Naive thymus-derived CD4-positive, alpha-beta T cell (primary cell): ENCODE measurements at regions not wholly inside any gene's neighbourhood (a gene's known extent, or its start where the extent isn't known, plus 50 kb on each side); places are given as distances from the start of the nearest gene placed in this dataset.

Experiments
- ATAC-seq: fragments of 150-1000 bp; cut with Tn5 transposase; 2 replicates; pipeline ENCODE4 v1.10.0; 2021; ENCODE audit warnings: mild to moderate bottlenecking, moderate library complexity
- CTCF ChIA-PET: fragments of 350-600 bp; sonication (Branson Sonifier 250); formaldehyde crosslinking; loops from one replicate; lab custom pipeline; 2021; ENCODE audit warnings: antibody characterized with exemption; lab: Charles Lee
- POLR2A ChIA-PET: fragments of 350-600 bp; sonication (Branson Sonifier 250); formaldehyde crosslinking; loops from one replicate; lab custom pipeline; 2021; ENCODE audit warnings: antibody characterized with exemption, inconsistent platforms; lab: Charles Lee
- DNase-seq, 9 donors: peaks; one replicate each; pipeline versions ENCODE4 v3.0.0 to v3.0.0-alpha.2; 2020 to 2022; ENCODE audit warnings: mixed read lengths in 1 of 9
- H3K27ac ChIP-seq: one replicate; pipeline ENCODE4 v1.7.0; 2013; ENCODE audit warnings: mild to moderate bottlenecking, low read depth, low read length, moderate library complexity
- H3K27me3 ChIP-seq, 2 donors: one replicate each; pipeline ENCODE4 v1.7.0; 2013; ENCODE audit warnings: low read length in 2 of 2, mild to moderate bottlenecking in 2 of 2, moderate library complexity in 2 of 2; ENCODE audit not compliant: control insufficient read depth in 2 of 2, insufficient read depth in 2 of 2
- H3K36me3 ChIP-seq, 3 experiments: 1 replicate in 2 of 3; 2 replicates in 1 of 3; pipeline ENCODE4 v1.7.0; 2013; ENCODE audit warnings: low read length in 3 of 3, mild to moderate bottlenecking in 3 of 3, moderate library complexity in 1 of 3; ENCODE audit not compliant: insufficient read depth in 3 of 3, control insufficient read depth in 2 of 3
- H3K4me1 ChIP-seq, 2 donors: one replicate each; pipeline ENCODE4 v1.7.0; 2013; ENCODE audit warnings: low read length in 2 of 2, mild to moderate bottlenecking in 2 of 2, moderate library complexity in 1 of 2; ENCODE audit not compliant: control insufficient read depth in 2 of 2, insufficient read depth in 2 of 2
- H3K4me3 ChIP-seq: 2 replicates; pipeline ENCODE4 v1.7.0; 2013; ENCODE audit warnings: mild to moderate bottlenecking, low read length
- H3K9me3 ChIP-seq, 3 experiments: 1 replicate in 2 of 3; 2 replicates in 1 of 3; pipeline ENCODE4 v1.7.0; 2013; ENCODE audit warnings: low read length in 3 of 3; ENCODE audit not compliant: control insufficient read depth in 2 of 3
- H3K27ac Mint-ChIP-seq, 9 donors: one replicate each; pipeline ENCODE4 v1.8.0; 2020 to 2022; ENCODE audit warnings: mixed read lengths in 9 of 9, mild to moderate bottlenecking in 8 of 9, moderate library complexity in 5 of 9, inconsistent platforms in 2 of 9
- H3K27me3 Mint-ChIP-seq, 5 donors: one replicate each; pipeline ENCODE4 v1.8.0; 2021 to 2022; ENCODE audit warnings: mixed read lengths in 5 of 5, mild to moderate bottlenecking in 1 of 5
- H3K36me3 Mint-ChIP-seq, 5 donors: one replicate each; pipeline ENCODE4 v1.8.0; 2020 to 2022; ENCODE audit warnings: mixed read lengths in 5 of 5, mild to moderate bottlenecking in 3 of 5, inconsistent platforms in 1 of 5
- H3K4me1 Mint-ChIP-seq, 7 donors: one replicate each; pipeline ENCODE4 v1.8.0; 2020 to 2022; ENCODE audit warnings: mixed read lengths in 7 of 7, mild to moderate bottlenecking in 3 of 7, inconsistent platforms in 1 of 7
- H3K4me3 Mint-ChIP-seq, 10 donors: one replicate each; pipeline ENCODE4 v1.8.0; 2020 to 2022; ENCODE audit warnings: mild to moderate bottlenecking in 10 of 10, mixed read lengths in 10 of 10, moderate library complexity in 6 of 10, inconsistent platforms in 2 of 10
- H3K9me3 Mint-ChIP-seq, 11 donors: one replicate each; pipeline ENCODE4 v1.8.0; 2020 to 2022; ENCODE audit warnings: mixed read lengths in 11 of 11, mild to moderate bottlenecking in 4 of 11, inconsistent platforms in 1 of 11, moderate library complexity in 1 of 11
- intact Hi-C, 2 donors: fragments of 100-400 bp; cut with micrococcal nuclease; formaldehyde crosslinking; loops; one replicate each; pipeline ENCODE4 v1.15.1; 2023

DNA sequence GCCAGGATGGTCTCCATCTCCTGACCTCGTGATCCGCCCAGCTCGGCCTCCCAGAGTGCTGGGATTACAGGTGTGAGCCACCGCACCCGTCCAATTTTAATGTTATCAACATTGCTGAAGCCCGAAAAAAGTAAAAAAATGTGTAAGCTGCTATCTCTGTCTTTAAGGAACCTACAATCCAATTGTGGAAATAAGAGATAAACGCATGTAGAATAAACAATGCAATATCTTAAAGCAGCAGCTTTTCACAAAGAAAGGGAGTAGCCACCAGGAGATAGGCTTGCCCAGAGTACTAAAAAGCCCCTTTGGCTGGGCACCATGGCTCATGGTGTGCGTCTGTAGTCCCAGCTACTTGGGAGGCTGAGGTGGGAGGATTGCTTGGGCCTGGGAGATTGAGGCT lies 282.9 kb upstream of the LYZL1 start:
- H3K4me3 ChIP-seq, result no peak overlapping the region
- POLR2A ChIA-PET, result no interaction called here
- no peaks in the 10 kb centered on the region for H3K36me3 ChIP-seq
- no peaks in the 10 kb centered on the region for H3K27me3 ChIP-seq
- H3K9me3 ChIP-seq, result no peaks in the 10 kb centered on the region
- H3K4me3 Mint-ChIP-seq, result no peak overlapping the region
- no peak overlapping the region for H3K27ac Mint-ChIP-seq
- intact Hi-C loops, result no loop called here
- H3K27ac ChIP-seq, result no peak overlapping the region
- peaks cover 0 to 4% (median 0%) of the 10 kb centered on the region in 5 donors for H3K36me3 Mint-ChIP-seq
- CTCF ChIA-PET, result no interaction called here
- DNase-seq (no peak), ATAC-seq (no peak)
- peaks cover 0 to 10% (median 4%) of the 10 kb centered on the region in 5 donors for H3K27me3 Mint-ChIP-seq
- H3K4me1 ChIP-seq, result no peaks in the 10 kb centered on the region
- no peaks in the 10 kb centered on the region for H3K4me1 Mint-ChIP-seq
- H3K9me3 Mint-ChIP-seq, result peaks cover 0 to 5% (median 0%) of the 10 kb centered on the region in 11 donors

DNA sequence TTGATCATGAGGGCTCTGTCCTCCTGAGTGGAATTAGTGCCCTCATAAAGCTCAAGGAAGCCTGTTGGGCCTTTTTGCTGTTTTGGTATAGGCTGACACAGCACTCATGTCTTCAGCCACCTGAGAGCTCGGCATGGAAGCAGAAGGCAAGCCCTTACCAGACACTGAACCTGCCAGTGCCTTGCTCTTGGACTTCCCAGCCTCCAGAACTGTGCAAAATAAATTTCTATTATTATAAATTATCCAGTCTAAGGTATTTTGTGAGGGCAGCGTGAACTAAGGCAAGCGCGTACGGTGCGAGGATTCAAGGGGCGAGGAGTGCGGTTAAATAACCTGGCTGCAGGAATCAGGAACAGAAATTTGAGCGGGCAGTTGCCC lies 281.5 kb upstream of the LYZL1 start:
- H3K36me3 ChIP-seq, result no peaks in the 10 kb centered on the region
- intact Hi-C loops, result no loop called here
- H3K27me3 Mint-ChIP-seq, result peaks cover 0 to 10% (median 4%) of the 10 kb centered on the region in 5 donors
- H3K9me3 Mint-ChIP-seq, result peaks cover 0 to 5% (median 0%) of the 10 kb centered on the region in 11 donors
- no peaks in the 10 kb centered on the region for H3K4me1 Mint-ChIP-seq
- H3K4me1 ChIP-seq, result no peaks in the 10 kb centered on the region
- DNase-seq, result no peak
- ChIA-PET POLR2A (no interaction called here), CTCF (no interaction called here)
- no peak overlapping the region for H3K4me3 Mint-ChIP-seq
- no peak for ATAC-seq
- H3K27ac ChIP-seq, result no peak overlapping the region
- no peak overlapping the region for H3K27ac Mint-ChIP-seq
- H3K27me3 ChIP-seq, result no peaks in the 10 kb centered on the region
- peaks cover 0 to 4% (median 0%) of the 10 kb centered on the region in 5 donors for H3K36me3 Mint-ChIP-seq
- H3K9me3 ChIP-seq, result no peaks in the 10 kb centered on the region
- H3K4me3 ChIP-seq, result no peak overlapping the region

DNA sequence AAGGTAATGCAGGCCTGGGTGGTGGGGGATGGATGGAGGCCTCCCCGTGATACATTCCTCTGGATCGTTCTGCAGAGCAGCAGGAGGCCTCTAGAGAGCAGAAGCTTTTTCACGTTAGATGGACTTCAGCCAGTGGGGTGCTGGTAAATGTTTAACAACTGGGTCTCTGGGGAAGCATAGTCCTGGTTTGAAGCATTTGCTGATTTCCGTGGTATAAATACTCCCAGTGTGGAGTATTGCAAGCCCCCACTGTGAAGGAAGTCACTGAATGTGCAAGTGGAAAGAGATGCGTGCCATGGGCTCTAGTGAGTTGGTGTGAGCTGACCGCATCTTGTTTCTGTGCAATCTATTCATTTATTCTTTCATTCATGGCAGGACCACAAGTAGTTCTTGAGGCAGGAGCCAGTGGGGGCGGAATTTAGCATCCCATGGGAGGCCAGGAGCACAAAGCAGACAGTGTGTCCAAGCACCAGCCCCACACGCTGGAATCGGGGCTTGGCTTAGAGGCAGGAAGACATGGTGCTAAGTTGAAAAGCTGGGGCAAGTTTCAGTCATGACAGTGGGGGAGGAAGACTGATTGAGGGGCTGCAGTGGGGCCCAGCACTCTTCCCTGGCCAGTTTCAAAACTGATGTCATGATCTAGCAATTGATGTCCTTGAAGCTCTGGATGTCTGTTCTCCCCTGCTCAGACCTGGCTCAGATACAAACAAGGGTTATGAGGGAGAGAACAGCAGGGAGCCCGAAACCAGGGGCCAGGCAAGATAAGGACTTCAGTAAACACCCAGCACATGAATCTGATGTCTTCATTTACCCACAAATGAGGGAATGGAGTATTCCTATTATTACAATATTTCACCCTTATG lies 280.9 kb upstream of the LYZL1 start:
- no peak overlapping the region for H3K27ac ChIP-seq
- H3K9me3 ChIP-seq, result no peaks in the 10 kb centered on the region
- no peaks in the 10 kb centered on the region for H3K4me1 ChIP-seq
- no peaks in the 10 kb centered on the region for H3K27me3 ChIP-seq
- Mint-ChIP-seq H3K27me3 (peaks cover 0 to 10% (median 4%) of the 10 kb centered on the region in 5 donors), H3K4me1 (no peaks in the 10 kb centered on the region), H3K27ac (no peak overlapping the region), H3K4me3 (no peak overlapping the region), H3K9me3 (peaks cover 0 to 5% (median 0%) of the 10 kb centered on the region in 11 donors), H3K36me3 (peaks cover 0 to 4% (median 0%) of the 10 kb centered on the region in 5 donors)
- intact Hi-C loops, result no loop called here
- POLR2A ChIA-PET, result no interaction called here
- DNase-seq (no peak), ATAC-seq (no peak)
- CTCF ChIA-PET, result no interaction called here
- no peak overlapping the region for H3K4me3 ChIP-seq
- H3K36me3 ChIP-seq, result no peaks in the 10 kb centered on the region

DNA sequence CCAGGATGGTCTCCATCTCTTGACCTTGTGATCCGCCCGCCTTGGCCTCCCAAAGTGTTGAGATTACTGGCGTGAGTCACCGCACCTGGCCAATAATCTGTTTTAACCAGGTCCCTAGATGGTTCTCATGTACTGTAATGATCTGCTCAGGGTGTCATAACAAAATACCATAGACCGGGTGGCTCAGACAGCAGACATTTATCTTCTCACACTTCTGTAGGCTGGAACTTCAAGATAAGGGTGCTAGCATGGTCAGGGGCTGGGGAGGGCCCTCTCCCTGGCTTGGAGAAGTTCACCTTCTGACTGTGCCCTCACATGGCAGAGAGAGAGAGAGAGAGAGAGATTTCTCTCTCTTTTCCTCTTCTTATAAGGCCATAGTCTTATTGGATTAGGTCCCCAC lies 279.4 kb upstream of the LYZL1 start:
- no peaks in the 10 kb centered on the region for H3K27me3 ChIP-seq
- ChIA-PET POLR2A (no interaction called here), CTCF (no interaction called here)
- no peak for DNase-seq
- Mint-ChIP-seq H3K9me3 (peaks cover 0 to 5% (median 0%) of the 10 kb centered on the region in 11 donors), H3K4me3 (no peak overlapping the region), H3K27me3 (peaks cover 0 to 10% (median 4%) of the 10 kb centered on the region in 5 donors), H3K36me3 (peaks cover 0 to 4% (median 0%) of the 10 kb centered on the region in 5 donors), H3K27ac (no peak overlapping the region), H3K4me1 (no peaks in the 10 kb centered on the region)
- intact Hi-C loops, result no loop called here
- no peak for ATAC-seq
- H3K9me3 ChIP-seq, result no peaks in the 10 kb centered on the region
- no peak overlapping the region for H3K27ac ChIP-seq
- no peaks in the 10 kb centered on the region for H3K36me3 ChIP-seq
- no peaks in the 10 kb centered on the region for H3K4me1 ChIP-seq
- H3K4me3 ChIP-seq, result no peak overlapping the region

DNA sequence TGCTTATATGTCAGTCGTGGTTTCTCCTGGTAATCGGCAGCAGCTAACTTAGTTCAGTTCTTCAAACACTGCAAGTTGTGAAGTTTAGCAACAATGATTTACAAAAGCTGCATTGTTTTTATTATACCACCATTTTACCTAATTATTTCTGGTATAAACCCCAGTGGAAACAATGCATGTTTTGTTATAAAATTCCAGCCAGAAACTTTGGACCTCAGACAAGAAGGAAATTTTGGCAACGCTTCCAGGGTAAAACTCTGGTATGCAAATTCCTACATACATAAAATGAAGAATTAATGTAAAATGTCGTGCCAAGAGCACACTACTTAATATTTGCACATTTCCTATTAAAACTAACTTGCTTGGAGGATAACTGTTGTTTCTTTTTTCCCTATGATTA lies 277.4 kb upstream of the LYZL1 start:
- POLR2A ChIA-PET, result no interaction called here
- H3K4me1 ChIP-seq, result no peaks in the 10 kb centered on the region
- H3K4me3 ChIP-seq, result no peak overlapping the region
- intact Hi-C loops, result no loop called here
- peaks cover 9 to 27% (median 12%) of the 10 kb centered on the region in 5 donors for H3K27me3 Mint-ChIP-seq
- ATAC-seq (no peak), DNase-seq (no peak)
- no peaks in the 10 kb centered on the region for H3K9me3 ChIP-seq
- H3K36me3 ChIP-seq, result no peaks in the 10 kb centered on the region
- H3K4me1 Mint-ChIP-seq, result no peaks in the 10 kb centered on the region
- H3K36me3 Mint-ChIP-seq, result peaks cover 0 to 4% (median 0%) of the 10 kb centered on the region in 5 donors
- no peak overlapping the region for H3K4me3 Mint-ChIP-seq
- peaks cover 0 to 3% (median 0%) of the 10 kb centered on the region in 11 donors for H3K9me3 Mint-ChIP-seq
- H3K27ac Mint-ChIP-seq, result no peak overlapping the region
- H3K27me3 ChIP-seq, result no peaks in the 10 kb centered on the region
- CTCF ChIA-PET, result no interaction called here
- no peak overlapping the region for H3K27ac ChIP-seq

DNA sequence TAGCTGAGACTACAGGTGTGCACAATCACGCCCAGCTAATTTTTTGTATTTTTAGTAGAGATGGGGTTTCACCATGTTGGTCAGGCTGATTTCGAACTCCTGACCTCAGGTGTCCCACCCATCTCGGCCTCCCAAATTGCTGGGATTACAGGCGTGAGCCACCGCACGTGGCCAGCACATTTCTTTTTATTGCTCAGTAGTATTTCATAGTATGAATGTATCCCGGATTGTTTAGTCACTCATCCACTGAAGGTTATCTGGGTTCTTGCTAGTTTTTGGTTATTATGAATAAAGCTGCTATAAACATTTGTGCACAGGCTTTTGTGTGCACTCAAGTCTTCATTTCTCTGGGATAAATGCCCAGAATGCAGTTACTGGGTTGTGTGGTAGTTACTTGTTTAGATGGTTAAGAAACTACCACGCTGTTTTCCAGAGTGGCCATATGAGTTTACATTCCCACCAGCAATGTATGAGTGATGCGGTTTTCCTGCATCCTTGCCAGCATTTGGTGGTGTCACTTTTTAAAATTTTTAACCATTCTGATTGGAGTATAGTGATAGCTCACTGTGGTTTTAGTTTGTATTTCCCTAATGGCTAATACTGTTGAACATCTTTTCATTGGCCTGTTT lies 275.8 kb upstream of the LYZL1 start:
- H3K4me1 ChIP-seq, result no peaks in the 10 kb centered on the region
- Mint-ChIP-seq H3K4me1 (no peaks in the 10 kb centered on the region), H3K27ac (no peak overlapping the region), H3K36me3 (peaks cover 0 to 4% (median 0%) of the 10 kb centered on the region in 5 donors), H3K9me3 (peaks cover 0 to 7% (median 0%) of the 10 kb centered on the region in 11 donors), H3K27me3 (peaks cover 9 to 32% (median 17%) of the 10 kb centered on the region in 5 donors), H3K4me3 (no peak overlapping the region)
- H3K36me3 ChIP-seq, result no peaks in the 10 kb centered on the region
- DNase-seq (no peak), ATAC-seq (no peak)
- intact Hi-C loops, result no loop called here
- H3K27me3 ChIP-seq, result no peaks in the 10 kb centered on the region
- no peaks in the 10 kb centered on the region for H3K9me3 ChIP-seq
- no peak overlapping the region for H3K27ac ChIP-seq
- ChIA-PET CTCF (no interaction called here), POLR2A (no interaction called here)
- no peak overlapping the region for H3K4me3 ChIP-seq
